Fibroblast of skin of right quadriceps (primary cell): ENCODE measurements at regions not wholly inside any gene's neighbourhood (a gene's known extent, or its start where the extent isn't known, plus 50 kb on each side); places are given as distances from the start of the nearest gene placed in this dataset.

ENCODE experiments used
- DNase-seq: peaks from one replicate; pipeline ENCODE4 v3.0.0-alpha.2; 2013

GRCh38 chr1:229762891-229763290 is 136.8 kb downstream of the URB2 start:
- no peak for DNase-seq

- DNase-seq: no peak
Observed at GRCh38 chr1:229768232-229768631, 142.2 kb downstream of the URB2 start.

- no peak for DNase-seq
Observed at GRCh38 chr1:229769006-229769405, 143.0 kb downstream of the URB2 start.

GRCh38 chr1:229769809-229770208 is 143.8 kb downstream of the URB2 start:
- DNase-seq: no peak

- no peak for DNase-seq
Observed at GRCh38 chr1:229778794-229779193, 152.7 kb downstream of the URB2 start.

GRCh38 chr1:229781453-229781852 is 155.4 kb downstream of the URB2 start:
- DNase-seq: no peak

GRCh38 chr1:229782469-229782868 is 156.4 kb downstream of the URB2 start:
- no peak for DNase-seq

- no peak for DNase-seq
Observed at GRCh38 chr1:229784834-229785233, 158.8 kb downstream of the URB2 start.

GRCh38 chr1:229786974-229787610 is 161.0 kb downstream of the URB2 start:
- DNase-seq: no peak

GRCh38 chr1:229788004-229788403 is 162.0 kb downstream of the URB2 start:
- no peak for DNase-seq

GRCh38 chr1:229792012-229792975 is 166.2 kb downstream of the URB2 start:
- DNase-seq: no peak

GRCh38 chr1:229793488-229793887 is 167.4 kb downstream of the URB2 start:
- no peak for DNase-seq

- DNase-seq: no peak
Observed at GRCh38 chr1:229798558-229798957, 172.5 kb downstream of the URB2 start.

GRCh38 chr1:229803626-229804217 is 177.7 kb downstream of the URB2 start:
- DNase-seq: no peak

GRCh38 chr1:229808272-229808671 is 182.2 kb downstream of the URB2 start:
- DNase-seq: no peak

- DNase-seq: no peak
Observed at GRCh38 chr1:229810140-229810539, 184.1 kb downstream of the URB2 start.

GRCh38 chr1:229810961-229811360 is 184.9 kb downstream of the URB2 start:
- DNase-seq: no peak

- no peak for DNase-seq
Observed at GRCh38 chr1:229812148-229812547, 186.1 kb downstream of the URB2 start.

GRCh38 chr1:229812693-229813092 is 186.6 kb downstream of the URB2 start:
- no peak for DNase-seq

GRCh38 chr1:229815076-229815475 is 189.0 kb downstream of the URB2 start:
- no peak for DNase-seq

- no peak for DNase-seq
Observed at GRCh38 chr1:229815961-229816360, 189.9 kb downstream of the URB2 start.

GRCh38 chr1:229817936-229818335 is 191.9 kb downstream of the URB2 start:
- no peak for DNase-seq

GRCh38 chr1:229819091-229819490 is 193.0 kb downstream of the URB2 start:
- no peak for DNase-seq

GRCh38 chr1:229822026-229822425 is 196.0 kb downstream of the URB2 start:
- DNase-seq: no peak
